Retina (tissue), 1 donor: ENCODE measurements at regions not wholly inside any gene's neighbourhood (a gene's known extent, or its start where the extent isn't known, plus 50 kb on each side); places are given as distances from the start of the nearest gene placed in this dataset.
"Not testable (repeated sequence)": the region's sequence is repeated elsewhere in the genome, so short reads cannot be mapped to it uniquely, and the experiment has no call there.

ENCODE experiments used
- DNase-seq: peaks from one replicate; pipeline ENCODE4 v3.0.0-alpha.2; 2016

- DNase-seq: not testable (repeated sequence)
These were observed 203.7 kb downstream of the POM121L12 start for GRCh38 chr7:53239151-53239550.

- DNase-seq: no peak
These were observed 210.3 kb downstream of the POM121L12 start for GRCh38 chr7:53245721-53246120.

- DNase-seq: no peak
These were observed 211.5 kb downstream of the POM121L12 start for GRCh38 chr7:53246957-53247356.

GRCh38 chr7:53252539-53252938 lies 217.1 kb downstream of the POM121L12 start:
- no peak for DNase-seq

- peak; percentile 9 for DNase-seq
These were observed 236.6 kb downstream of the POM121L12 start for GRCh38 chr7:53272081-53272480.

- no peak for DNase-seq
These were observed 245.9 kb downstream of the POM121L12 start for GRCh38 chr7:53281312-53281711.

GRCh38 chr7:53292341-53292740 lies 256.9 kb downstream of the POM121L12 start:
- DNase-seq: no peak

- no peak for DNase-seq
These were observed 267.2 kb downstream of the POM121L12 start for GRCh38 chr7:53302496-53303246.

GRCh38 chr7:53303781-53304180 lies 268.3 kb downstream of the POM121L12 start:
- no peak for DNase-seq

GRCh38 chr7:53306846-53307245 lies 271.4 kb downstream of the POM121L12 start:
- DNase-seq: no peak

GRCh38 chr7:53311205-53311604 lies 275.8 kb downstream of the POM121L12 start:
- DNase-seq: no peak

GRCh38 chr7:53315981-53316380 lies 280.5 kb downstream of the POM121L12 start:
- DNase-seq: no peak

GRCh38 chr7:53318566-53318965 lies 283.1 kb downstream of the POM121L12 start:
- no peak for DNase-seq

- no peak for DNase-seq
These were observed 289.6 kb downstream of the POM121L12 start for GRCh38 chr7:53325061-53325460.

- no peak for DNase-seq
These were observed 291.2 kb downstream of the POM121L12 start for GRCh38 chr7:53326634-53327033.

GRCh38 chr7:53336105-53336668 lies 300.8 kb downstream of the POM121L12 start:
- no peak for DNase-seq

GRCh38 chr7:53340220-53340619 lies 304.8 kb downstream of the POM121L12 start:
- DNase-seq: no peak

- DNase-seq: peak; percentile 28
These were observed 314.8 kb downstream of the POM121L12 start for GRCh38 chr7:53350241-53350640.

- no peak for DNase-seq
These were observed 316.2 kb downstream of the POM121L12 start for GRCh38 chr7:53351681-53352080.

- DNase-seq: no peak
These were observed 322.8 kb downstream of the POM121L12 start for GRCh38 chr7:53358269-53358668.

- no peak for DNase-seq
These were observed 347.7 kb downstream of the POM121L12 start for GRCh38 chr7:53383131-53383530.

- not testable (repeated sequence) for DNase-seq
These were observed 349.8 kb downstream of the POM121L12 start for GRCh38 chr7:53385239-53385638.

GRCh38 chr7:53387515-53387914 lies 352.1 kb downstream of the POM121L12 start:
- no peak for DNase-seq

- no peak for DNase-seq
These were observed 362.5 kb downstream of the POM121L12 start for GRCh38 chr7:53397911-53398310.

- DNase-seq: no peak
These were observed 363.1 kb downstream of the POM121L12 start for GRCh38 chr7:53398566-53398965.
